GM10248 (cell line): ENCODE measurements at regions not wholly inside any gene's neighbourhood (a gene's known extent, or its start where the extent isn't known, plus 50 kb on each side); places are given as distances from the start of the nearest gene placed in this dataset.

Source experiments
- CTCF ChIA-PET: fragments of 300-600 bp; sonication (Branson Sonifier 250); formaldehyde crosslinking; extraction: SDS; loops from one replicate; lab custom pipeline; 2021; ENCODE audit warnings: antibody characterized with exemption; lab: Yijun Ruan, JAX
- POLR2A ChIA-PET: fragments of 350-650 bp; sonication (Branson Sonifier 250); formaldehyde crosslinking; extraction: SDS; loops from one replicate; lab custom pipeline; 2020; ENCODE audit warnings: antibody characterized with exemption; lab: Yijun Ruan, JAX
- DNase-seq: peaks from one replicate; pipeline ENCODE4 v3.0.0; 2012; ENCODE audit errors: extremely low spot score
- CTCF ChIP-seq: IDR thresholded peaks from 2 replicates; pipeline ENCODE4 v1.5.1; 2012; ENCODE audit warnings: mild to moderate bottlenecking, low read depth; ENCODE audit errors: extremely low read depth, missing control alignments, control extremely low read depth

GRCh38 chr4:14529653-14530052 is 472.6 kb upstream of the CPEB2 start:
- no peak for DNase-seq
- TF ChIP-seq CTCF = no peak
- CTCF ChIA-PET = interaction anchor here (0.6 kb wide), 1 partner anchor 12 kb away, joined by 3 read pairs; no protein-coding TSS in a partner anchor
- POLR2A ChIA-PET = no interaction called here

DNA sequence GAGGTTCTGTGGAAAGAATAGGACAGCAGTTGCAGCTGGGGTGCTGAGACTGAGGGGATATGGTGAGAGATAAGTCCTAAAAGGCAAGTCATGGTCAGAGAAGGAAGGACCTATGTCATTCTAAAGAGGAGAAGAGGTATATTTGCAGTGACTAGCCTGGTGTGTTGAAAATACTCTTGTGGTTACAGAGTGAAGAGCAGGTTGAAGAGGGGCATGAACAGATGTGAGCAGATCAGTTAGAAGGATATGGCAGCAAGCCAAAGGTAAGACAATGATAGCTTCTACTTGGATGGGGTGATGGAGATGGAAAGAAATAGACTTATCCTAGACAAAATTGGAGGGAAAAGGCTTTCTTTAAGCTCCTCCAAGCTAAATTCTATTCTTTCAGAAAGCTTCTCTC is 469.8 kb upstream of the CPEB2 start:
- ChIA-PET CTCF (interaction anchor here (1.2 kb wide), 1 partner anchor 37 kb away, joined by 4 read pairs; no protein-coding TSS in a partner anchor), POLR2A (no interaction called here)
- no peak for TF ChIP-seq CTCF
- DNase-seq = no peak

- ChIA-PET POLR2A (no interaction called here), CTCF (no interaction called here)
- no peak for DNase-seq
- TF ChIP-seq CTCF = no peak
These were observed 463.0 kb upstream of the CPEB2 start for GRCh38 chr4:14539246-14539645.

- DNase-seq = no peak
- TF ChIP-seq CTCF = no peak
- POLR2A ChIA-PET = no interaction called here
- CTCF ChIA-PET = no interaction called here
These were observed 457.1 kb upstream of the CPEB2 start for GRCh38 chr4:14545163-14545562.

DNA sequence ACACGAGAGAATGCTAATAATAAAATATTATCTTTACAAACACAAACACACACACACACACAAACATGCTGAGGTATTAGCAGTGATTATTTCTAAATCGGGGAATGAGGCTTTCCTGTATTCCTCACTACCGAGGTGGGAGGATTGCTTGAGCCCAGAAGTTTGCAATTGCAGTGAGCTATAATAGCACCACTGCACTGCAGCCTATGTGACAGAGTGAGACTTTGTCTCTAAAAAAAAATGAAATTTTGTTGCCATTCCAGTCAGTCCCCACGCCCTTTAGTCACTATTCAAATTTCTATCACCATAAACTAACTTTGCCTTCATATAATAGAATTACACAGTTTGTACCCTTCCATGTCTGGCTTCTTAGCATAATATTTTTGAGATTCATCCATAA is 456.5 kb upstream of the CPEB2 start:
- POLR2A ChIA-PET = no interaction called here
- CTCF ChIA-PET = no interaction called here
- no peak for DNase-seq
- TF ChIP-seq CTCF = no peak

GRCh38 chr4:14552119-14552518 is 450.2 kb upstream of the CPEB2 start:
- ChIA-PET POLR2A (no interaction called here), CTCF (no interaction called here)
- no peak for DNase-seq
- no peak for TF ChIP-seq CTCF

DNA sequence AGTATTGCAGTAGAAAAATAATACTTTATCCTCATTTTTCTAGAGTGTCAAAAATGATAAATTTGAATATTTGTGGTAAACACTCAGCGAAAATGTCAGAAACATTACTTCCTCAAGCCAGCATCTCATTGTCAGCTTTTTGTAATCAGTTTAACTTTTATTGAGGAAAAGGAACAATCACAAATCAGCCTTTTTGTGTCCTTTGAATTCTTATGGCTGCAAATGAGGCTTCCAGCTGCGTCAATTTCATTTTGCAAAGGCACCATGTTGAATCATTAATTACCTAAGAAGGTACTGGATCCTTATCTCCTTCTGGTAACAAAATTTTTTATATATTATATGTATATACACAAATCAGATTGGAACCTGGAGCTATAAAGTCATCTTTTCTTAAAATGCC is 442.6 kb upstream of the CPEB2 start:
- TF ChIP-seq CTCF = no peak
- no peak for DNase-seq
- POLR2A ChIA-PET = no interaction called here
- CTCF ChIA-PET = no interaction called here
